Hematopoietic multipotent progenitor cell treated with erythropoietin and hydrocortisone succinate and interleukin-3 and kit ligand, for 17 days (in vitro differentiated cells): ENCODE measurements at regions not wholly inside any gene's neighbourhood (a gene's known extent, or its start where the extent isn't known, plus 50 kb on each side); places are given as distances from the start of the nearest gene placed in this dataset.
"Not testable (repeated sequence)": the region's sequence is repeated elsewhere in the genome, so short reads cannot be mapped to it uniquely, and the experiment has no call there.

Experiments used
- DNase-seq: peaks from one replicate; pipeline ENCODE4 v3.0.0-alpha.2; 2015; ENCODE audit warnings: low spot score

DNA sequence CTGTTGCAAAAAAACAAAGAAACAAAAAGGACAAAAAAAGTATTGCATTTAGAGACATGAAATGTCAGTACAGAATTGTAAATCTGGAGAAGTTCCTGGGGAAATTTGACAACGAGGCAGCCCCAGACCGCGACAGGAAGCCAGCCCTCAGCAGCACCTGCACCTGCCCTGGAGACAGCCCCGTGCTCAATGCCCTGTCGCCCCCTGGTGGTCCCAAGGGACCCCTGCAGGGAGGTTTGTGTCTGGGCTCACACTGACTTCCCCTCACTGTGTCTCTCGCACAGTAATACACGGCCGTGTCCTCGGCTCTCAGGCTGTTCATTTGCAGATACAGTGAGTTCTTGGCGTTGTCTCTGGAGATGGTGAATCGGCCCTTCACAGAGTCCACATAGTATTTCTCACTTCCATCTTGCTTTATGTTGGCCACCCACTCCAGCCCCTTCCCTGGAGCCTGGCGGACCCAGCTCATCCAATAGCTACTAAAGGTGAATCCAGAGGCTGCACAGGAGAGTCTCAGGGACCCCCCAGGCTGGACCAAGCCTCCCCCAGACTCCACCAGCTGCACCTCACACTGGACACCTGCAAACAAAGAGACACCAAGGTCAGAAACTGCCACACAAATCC lies 535.6 kb downstream of the TMEM121 start:
- not testable (repeated sequence) for DNase-seq

DNA sequence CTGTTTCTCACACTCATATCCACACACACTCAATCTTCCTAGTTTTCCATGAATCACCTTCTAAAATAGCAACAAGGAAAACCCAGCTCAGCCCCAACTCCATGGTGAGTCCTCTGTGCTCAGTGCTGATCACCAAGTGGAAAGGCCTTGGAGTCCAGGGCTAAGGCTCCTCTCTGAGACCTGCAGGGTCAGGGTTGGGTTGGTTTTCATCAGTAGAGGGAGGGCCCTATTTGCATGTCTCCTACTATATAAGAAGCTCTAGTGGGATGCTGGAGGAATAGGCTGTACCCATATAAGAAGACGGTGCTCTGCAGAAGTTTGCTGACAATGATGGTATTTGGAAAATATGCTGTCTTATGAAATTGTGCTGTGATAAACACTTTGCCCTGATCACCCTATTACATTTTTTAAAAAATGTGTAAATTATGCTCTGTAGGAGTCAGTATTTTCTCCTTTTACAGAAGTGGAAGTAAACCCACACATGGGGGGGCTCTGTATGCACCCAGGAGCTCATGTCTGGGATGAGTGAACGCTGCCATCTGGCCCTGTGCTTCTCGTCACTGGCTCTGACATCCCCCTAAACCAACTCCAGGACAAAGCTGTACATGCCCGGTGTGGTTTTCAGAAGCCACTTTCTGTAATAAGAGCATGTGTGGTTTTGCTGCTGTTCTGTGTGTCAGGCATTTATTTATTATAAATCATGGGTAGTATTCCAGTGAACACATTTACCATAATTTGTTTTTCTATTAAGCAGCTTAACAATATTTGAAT lies 536.3 kb downstream of the TMEM121 start:
- DNase-seq = no peak

DNA sequence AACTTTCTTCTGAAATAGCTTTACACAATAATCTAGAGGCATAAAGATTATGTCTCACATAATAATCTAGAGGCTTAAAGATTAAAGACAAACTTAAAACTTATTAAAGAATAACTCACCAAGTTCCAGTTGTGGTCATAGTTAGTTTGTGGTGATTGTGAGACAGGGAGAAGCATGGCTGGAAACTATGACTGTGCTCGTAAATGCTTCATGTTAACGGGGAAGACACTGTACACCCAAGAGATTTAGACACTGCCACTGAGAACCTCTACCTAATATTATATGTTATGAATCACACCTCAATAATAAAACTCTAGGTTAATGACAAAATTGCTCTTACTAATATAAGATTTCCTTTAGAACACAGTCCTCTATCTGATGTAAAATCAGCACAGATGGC lies 541.6 kb downstream of the TMEM121 start:
- no peak for DNase-seq

DNA sequence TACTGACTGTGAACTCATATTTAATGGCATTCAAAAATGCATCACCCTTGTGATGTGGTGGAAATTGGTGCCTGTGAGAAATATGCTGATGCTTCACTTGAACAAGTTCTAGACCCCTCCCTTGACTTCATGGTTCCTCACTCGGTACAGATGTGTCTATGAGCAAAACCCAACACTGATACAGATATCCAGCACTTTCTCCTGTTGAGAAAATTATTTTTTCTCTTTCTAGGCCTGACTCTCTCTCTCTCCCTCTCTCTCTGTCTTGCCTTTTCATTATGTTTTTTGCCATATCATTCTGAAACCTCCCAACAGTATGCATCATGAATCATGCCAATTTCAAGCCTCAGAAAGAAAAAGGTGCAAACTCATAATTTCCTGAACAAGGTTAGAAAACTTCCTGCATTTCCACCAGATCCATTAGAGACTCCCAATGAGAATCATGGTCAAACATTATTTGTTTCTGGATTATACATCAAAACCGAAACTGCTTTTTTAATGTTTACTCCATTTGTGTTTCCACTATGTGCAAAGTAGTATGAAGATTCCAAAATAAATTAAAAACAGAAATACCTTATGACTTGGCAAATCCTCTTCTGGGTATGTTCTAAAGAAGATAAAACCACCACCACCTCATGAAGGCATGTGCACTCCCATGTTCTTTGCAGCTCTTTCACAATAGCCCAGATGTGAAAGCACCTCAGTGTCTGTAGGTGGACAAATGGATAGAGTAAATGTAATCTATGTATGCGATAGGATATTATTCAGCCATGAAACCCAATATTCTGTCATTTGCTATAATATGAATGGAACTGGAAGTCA lies 543.6 kb downstream of the TMEM121 start:
- no peak for DNase-seq

DNA sequence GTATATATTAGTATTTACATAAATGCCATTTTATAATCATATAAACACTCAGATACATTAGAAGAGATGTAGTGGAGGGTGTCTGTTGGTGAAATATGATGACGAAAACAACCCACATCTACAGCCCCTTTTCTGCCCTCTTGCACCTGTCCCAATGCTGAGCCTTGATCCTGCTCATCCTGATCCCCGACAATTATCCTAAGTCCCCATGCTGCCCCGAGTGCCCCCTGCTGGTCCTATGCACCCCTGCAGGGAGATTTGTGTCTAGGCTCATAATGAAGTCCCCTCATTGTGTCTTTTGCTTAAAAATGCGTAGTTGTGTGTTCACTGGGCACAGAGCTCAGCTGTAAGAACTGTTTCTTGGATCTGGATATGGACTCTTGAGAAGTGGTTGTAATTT lies 554.5 kb downstream of the TMEM121 start:
- no peak for DNase-seq

DNA sequence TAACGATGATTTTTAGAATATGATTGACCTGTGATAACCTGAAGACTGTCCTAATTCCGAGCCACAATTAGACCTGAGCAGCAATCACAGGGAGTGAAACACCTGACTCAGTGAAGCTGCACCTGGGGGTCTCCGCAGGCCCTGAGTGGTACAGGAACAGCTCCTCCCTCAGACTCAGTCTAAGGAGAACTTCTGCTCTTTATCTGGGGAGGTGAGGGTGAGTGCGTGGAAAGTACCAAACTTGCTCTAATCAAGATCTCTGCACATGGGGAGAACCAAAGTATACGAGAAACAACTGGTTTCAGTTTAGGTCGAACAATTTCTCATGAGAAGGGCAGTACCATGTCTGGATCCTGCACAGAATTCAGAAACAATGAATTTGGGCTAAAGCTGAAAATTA lies 555.3 kb downstream of the TMEM121 start:
- DNase-seq = not testable (repeated sequence)

DNA sequence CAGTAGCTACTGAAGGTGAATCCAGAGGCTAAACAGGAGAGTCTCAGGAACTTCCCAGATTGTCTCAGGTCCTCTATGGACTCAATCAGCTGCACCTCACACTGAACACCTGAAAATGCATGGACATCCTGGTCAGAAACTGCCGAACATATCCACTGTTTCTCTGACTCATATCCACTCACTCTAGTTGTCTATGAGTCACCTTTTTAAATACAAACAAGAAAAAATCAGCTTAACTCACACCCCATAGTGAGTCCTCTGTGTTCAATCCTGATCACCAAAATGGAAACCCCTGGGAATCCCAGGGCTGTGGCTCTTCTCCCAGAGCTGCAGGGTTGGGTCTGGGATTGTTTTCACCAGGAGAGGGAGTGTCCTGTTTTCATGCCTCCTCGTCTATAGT lies 556.7 kb downstream of the TMEM121 start:
- DNase-seq = no peak

DNA sequence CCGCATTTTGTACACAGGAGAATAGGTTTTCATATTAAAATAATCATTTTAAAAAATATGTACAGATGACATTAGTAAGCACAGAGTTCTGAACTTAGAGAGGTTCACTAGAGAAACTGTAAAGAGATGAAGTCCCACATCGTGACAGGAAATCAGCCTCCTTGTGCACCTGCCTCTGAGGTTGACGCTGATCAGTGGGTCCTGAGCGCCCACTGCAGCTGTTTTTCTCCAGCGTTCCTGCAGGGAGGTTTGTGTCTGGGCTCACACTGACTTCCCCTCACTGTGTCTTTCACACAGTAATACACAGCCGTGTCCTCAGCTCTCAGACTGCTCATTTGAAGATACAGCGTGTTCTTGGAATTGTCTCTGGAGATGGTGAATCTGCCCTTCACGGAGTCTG lies 561.5 kb downstream of the TMEM121 start:
- no peak for DNase-seq

DNA sequence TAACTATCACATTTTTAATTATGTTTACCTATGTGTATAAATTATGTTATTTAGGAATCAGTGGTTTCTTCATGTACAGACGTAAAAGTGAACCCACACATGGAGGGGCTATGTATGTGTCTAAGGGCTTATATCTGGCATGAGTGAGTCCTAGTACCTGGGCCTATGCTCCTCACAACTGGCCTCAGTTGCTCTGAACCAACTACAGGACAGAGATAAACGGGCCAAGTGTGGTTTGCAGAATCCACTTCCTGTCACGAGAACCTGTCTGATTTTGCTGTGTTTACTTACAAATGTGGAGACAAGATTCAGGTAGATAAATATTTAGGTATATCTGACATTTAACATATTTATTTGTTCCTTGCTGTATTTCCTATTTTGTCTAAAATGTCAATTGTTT lies 562.5 kb downstream of the TMEM121 start:
- DNase-seq = not testable (repeated sequence)

DNA sequence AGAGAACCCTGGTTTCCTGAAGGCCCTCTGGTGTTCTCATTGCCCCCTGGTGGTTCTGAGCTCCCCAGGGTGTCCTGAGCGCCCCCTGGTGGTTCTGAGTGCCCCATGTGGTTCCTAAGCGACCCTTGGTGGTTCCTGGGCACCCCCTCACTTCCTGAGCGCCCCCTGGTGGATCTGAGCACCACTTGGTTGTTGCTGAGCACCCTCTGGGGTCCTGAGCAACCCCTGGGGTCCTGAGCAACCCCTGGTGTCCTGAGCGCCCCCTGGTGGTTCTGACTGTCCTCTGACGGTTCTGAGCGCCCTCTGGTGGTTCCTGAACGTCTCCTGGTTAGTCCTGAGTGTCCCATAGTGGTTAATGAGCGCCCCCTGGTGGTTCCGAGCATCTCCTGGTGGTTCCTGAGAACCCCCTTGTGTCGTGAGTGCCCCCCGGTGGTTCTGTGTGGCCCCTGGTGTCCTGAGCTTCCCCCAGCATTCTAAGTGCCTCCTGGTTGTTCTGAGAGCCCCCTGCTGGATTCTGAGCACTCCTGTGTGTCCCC lies 568.3 kb downstream of the TMEM121 start:
- DNase-seq = peak; percentile 76

DNA sequence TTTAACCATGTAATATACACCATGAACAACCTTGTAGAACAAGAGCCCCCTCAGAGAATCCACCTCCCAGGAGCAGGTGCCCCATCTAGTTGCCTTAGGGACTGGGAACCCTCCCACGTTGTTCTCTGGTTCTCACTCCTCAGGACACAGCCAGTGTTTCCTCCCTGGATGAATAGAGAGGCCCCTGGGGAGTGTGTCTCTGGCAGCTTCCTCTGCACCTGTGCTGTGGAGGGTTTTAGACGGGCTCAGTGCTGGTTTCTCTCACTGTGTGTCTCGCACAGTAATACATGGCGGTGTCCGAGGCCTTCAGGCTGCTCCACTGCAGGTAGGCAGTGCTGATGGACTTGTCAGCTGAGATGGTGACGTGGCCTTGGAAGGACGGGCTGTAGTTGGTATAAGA lies 581.3 kb downstream of the TMEM121 start:
- no peak for DNase-seq

DNA sequence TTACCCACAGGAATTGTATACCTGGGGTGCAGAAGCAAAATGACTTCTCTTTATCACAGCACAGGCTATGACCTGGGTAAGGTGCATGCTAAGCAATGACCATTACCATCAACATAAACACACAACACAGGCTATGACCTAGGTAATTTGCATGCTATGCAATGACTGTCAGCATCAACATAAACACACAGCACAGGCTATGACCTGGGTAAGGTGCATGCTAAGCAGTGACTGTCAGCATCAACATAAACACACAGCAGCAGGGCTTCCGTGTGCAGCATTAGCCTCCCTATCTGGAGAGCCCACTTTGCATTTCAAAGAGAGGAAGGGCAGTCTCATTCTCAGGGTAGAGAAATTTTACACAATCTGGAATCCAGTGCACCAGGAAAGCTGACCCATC lies 583.0 kb downstream of the TMEM121 start:
- DNase-seq = no peak

DNA sequence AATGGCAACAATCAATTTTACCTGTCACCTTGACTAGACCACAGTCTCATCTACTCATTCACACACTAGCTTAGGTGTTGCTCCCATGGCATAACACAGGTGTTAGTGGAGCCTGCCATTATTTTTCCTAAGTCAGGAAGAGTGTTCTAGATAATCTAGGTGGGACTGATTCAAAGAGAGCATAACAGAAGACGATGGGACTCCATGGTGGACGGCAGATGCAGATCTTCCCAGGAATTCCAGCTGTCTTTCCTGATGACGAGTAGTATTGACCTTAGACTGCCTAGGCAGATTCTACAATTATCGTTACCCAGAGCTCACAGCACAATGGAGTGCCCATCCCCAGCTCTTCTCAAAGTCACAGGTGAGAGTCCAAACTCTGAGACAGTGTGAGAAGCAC lies 589.0 kb downstream of the TMEM121 start:
- no peak for DNase-seq

DNA sequence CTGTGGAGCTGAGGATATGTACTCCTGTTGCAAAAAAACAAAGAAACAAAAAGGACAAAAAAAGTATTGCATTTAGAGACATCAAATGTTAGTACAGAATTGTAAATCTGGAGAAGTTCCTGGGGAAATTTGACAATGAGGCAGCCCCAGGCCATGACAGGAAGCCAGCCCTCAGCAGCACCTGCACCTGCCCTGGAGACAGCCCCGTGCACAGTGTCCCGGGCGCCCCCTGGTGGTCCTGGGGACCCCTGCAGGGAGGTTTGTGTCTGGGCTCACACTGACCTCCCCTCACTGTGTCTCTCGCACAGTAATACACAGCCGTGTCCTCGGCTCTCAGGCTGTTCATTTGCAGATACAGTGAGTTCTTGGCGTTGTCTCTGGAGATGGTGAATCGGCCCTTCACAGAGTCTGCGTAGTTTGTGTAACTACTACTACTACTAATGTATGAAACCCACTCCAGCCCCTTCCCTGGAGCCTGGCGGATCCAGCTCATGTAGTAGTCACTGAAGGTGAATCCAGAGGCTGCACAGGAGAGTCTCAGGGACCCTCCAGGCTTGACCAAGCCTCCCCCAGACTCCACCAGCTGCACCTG lies 590.1 kb downstream of the TMEM121 start:
- DNase-seq = not testable (repeated sequence)

DNA sequence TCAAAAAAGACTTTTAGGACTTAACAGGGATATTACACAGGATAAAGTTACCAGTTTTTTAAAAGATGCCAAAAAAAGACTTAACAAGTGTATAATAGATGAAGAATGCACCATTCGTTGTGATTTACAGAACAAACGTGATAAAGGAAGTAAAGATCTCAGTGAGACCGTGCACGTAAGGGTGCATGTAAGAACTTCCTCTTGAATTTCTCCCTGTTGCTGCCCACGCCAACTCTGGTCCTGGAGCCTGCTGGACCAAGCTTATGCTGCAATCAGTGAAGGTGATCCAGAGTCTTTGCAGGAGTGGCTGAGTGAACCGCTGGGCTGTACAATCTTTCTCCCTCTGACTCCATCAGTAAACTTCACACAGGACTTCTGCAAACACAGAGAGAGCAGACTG lies 593.7 kb downstream of the TMEM121 start:
- DNase-seq = no peak

DNA sequence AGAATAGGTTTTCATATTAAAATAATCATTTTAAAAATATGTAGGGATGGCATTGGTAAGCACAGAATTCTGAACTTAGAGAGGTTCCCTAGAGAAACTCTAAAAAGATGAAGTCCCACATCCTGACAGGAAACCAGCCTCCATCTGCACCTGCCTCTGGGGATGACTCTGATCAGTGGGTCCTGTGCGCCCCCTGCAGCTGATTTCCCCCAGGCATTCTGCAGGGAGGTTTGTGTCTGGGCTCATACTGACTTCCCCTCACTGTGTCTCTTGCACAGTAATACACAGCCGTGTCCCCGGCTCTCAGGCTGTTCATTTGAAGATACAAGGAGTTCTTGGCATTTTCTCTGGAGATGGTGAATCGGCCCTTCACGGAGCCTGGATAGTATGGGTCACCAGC lies 602.9 kb downstream of the TMEM121 start:
- DNase-seq = no peak

DNA sequence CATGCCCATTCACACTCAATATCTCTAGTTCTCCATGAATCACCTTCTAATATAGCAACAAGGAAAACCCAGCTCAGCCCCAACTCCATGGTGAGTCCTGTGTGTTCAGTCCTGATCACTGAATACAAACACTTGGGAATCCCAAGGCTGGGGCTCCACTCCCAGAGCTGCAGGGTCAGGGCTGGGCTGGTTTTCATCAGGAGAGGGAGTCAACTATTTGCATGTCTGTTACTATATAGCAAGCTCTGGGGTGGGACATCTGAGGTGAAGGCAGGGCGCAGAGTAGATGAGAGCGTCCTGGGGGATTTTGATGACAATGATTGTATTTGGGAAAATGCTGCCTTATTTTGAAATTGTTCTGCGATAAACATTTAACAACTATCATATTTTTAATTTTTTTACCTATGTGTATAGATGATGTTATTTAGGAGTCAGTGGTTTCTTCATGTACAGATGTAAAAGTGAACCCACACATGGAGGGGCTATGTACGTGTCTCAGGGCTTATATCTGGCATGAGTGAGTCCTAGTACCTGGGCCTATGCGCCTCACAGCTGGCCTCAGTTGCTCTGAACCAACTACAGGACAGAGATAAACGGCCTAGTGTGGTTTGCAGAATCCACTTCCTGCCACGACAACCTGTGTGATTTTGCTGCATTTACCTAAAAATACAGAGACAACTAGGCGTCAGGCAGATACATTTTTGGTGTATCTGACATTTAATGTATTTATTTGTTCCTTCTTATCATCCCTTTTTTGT lies 603.7 kb downstream of the TMEM121 start:
- not testable (repeated sequence) for DNase-seq

DNA sequence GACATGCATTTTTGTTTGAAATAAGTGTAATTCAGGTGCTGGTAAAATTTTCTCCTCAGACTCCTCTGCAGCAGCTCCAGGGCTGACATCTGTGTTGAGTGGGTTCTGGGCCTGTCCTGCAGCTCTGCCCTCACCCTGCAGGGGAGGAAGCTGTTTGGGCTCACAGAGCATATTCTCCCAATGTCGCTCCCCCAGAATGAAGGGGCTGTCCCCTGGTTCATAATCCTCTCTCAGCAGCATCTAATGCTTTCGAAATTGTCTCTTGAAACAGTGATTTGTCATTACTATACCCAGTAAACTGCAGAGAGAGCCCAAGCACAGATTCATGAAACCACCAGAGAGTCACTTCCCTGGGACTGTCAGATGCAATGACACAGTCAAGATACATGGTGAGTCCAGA lies 606.7 kb downstream of the TMEM121 start:
- not testable (repeated sequence) for DNase-seq

DNA sequence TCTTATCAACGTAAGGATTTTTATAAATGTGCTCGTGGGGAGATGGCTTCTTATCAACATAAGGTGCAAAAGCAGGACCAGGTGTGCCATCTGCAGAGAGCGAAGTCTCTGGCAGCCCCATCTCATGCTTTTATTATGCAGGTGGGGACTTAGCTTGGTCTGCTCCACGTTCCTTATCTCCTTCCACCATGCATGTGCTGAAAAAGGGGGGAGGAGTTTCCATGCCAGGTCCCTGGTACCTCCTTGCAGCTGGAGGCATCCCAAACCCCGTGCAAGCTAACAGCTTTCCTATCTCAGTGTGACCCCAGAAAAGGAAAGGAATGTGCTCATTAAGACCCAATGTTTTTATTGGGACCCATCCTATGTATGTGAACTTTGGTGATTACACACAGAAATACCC lies 608.5 kb downstream of the TMEM121 start:
- DNase-seq = no peak

DNA sequence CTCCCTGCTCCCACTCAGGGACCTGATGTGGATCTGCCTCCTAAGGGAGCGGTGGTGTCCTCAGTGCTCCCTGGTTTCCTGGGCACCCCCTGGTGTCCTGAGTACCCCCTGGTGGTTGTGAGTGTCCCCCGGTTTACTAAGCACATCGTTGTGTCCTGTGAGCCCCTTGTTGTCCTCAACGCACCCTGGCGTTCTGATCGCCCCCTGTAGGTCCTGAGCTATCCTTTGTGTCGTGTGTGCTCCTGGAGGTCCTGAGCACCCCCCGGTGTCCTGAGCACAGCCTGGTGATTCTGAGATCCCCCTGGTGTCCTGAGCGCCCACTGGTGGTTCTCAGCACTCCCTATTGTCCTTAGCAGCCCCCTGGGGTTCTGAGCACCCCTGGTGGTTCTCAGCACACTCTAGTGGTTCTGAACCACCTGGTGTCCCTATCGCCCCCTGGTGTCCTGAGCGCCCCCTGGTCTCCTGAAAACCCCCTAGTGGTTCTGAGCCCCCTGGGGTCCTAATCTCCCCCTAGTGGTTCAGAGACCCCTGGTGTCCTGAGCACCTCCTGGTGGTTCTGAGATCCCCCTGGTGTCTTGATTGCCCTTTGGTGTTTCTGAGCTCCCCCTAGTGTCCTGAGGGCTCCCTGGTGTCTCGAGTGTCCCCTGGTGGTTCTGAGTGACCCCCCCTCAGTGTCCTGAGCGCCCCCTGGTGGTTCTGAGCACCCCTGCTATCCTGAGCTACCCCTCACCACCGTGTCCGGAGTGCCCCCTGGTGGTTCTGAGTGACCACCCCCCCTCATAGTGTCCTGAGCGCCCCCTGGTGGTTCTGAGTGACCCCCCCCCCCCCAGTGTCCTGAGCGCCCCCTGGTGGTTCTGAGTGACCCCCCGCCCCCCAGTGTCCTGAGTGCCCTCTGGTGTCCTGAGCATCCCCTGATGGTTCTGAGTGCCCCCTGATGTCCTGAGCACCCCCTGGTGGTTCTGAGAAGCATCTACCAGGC lies 615.1 kb downstream of the TMEM121 start:
- peak; percentile 72 for DNase-seq
